Neural progenitor cell (in vitro differentiated cells): ENCODE measurements at regions not wholly inside any gene's neighbourhood (a gene's known extent, or its start where the extent isn't known, plus 50 kb on each side); places are given as distances from the start of the nearest gene placed in this dataset.

ENCODE experiments used
- DNase-seq: peaks from one replicate; pipeline ENCODE4 v3.0.0-alpha.2; 2016; ENCODE audit warnings: low spot score
- H2AFZ ChIP-seq: fragments of 200-600 bp; sonication (generic); replicated peaks from 2 replicates; pipeline ENCODE4 v1.6.1; 2016; ENCODE audit warnings: antibody characterized with exemption
- H3F3A ChIP-seq: fragments of 200-600 bp; sonication (generic); 2 replicates; pipeline ENCODE4 v1.6.1; 2016; ENCODE audit warnings: antibody characterized with exemption, low read depth
- H3K27ac ChIP-seq: fragments of 200-600 bp; sonication (generic); 2 replicates; pipeline ENCODE4 v1.5.1; 2016; ENCODE audit warnings: mild to moderate bottlenecking
- H3K27me3 ChIP-seq: fragments of 200-600 bp; sonication (generic); 2 replicates; pipeline ENCODE4 v1.6.1; 2016; ENCODE audit warnings: mild to moderate bottlenecking, moderate library complexity
- H3K36me3 ChIP-seq: fragments of 200-600 bp; sonication (generic); 2 replicates; pipeline ENCODE4 v1.5.1; 2016
- H3K4me1 ChIP-seq: fragments of 200-600 bp; sonication (generic); 2 replicates; pipeline ENCODE4 v1.6.1; 2016; ENCODE audit warnings: mixed run types
- H3K4me2 ChIP-seq: fragments of 200-600 bp; sonication (generic); 2 replicates; pipeline ENCODE4 v1.6.1; 2016
- H3K4me3 ChIP-seq: fragments of 200-600 bp; sonication (generic); 2 replicates; pipeline ENCODE4 v1.5.1; 2016
- H3K79me2 ChIP-seq: fragments of 200-600 bp; sonication (generic); 2 replicates; pipeline ENCODE4 v1.6.1; 2016; ENCODE audit warnings: low read depth
- H3K9ac ChIP-seq: fragments of 200-600 bp; sonication (generic); 2 replicates; pipeline ENCODE4 v1.6.1; 2016
- H3K9me3 ChIP-seq: fragments of 200-600 bp; sonication (generic); 2 replicates; pipeline ENCODE4 v1.5.1; 2016; ENCODE audit warnings: low read depth
- H4K20me1 ChIP-seq: fragments of 200-600 bp; sonication (generic); 2 replicates; pipeline ENCODE4 v1.6.1; 2016; ENCODE audit warnings: low read depth
- H3K27ac Mint-ChIP-seq: 3 replicates; pipeline ENCODE4 v1.8.0; 2021; ENCODE audit warnings: mixed read lengths
- H3K27me3 Mint-ChIP-seq: 2 replicates; pipeline ENCODE4 v1.8.0; 2022; ENCODE audit warnings: low read depth, mild to moderate bottlenecking, inconsistent platforms, moderate library complexity, mixed read lengths; ENCODE audit not compliant: insufficient read depth
- H3K36me3 Mint-ChIP-seq: 3 replicates; pipeline ENCODE4 v1.8.0; 2021; ENCODE audit warnings: mixed read lengths
- H3K4me1 Mint-ChIP-seq: 3 replicates; pipeline ENCODE4 v1.8.0; 2021; ENCODE audit warnings: mixed read lengths
- H3K4me3 Mint-ChIP-seq: 3 replicates; pipeline ENCODE4 v1.8.0; 2021; ENCODE audit warnings: mild to moderate bottlenecking, moderate library complexity, mixed read lengths
- H3K9me3 Mint-ChIP-seq: 3 replicates; pipeline ENCODE4 v1.8.0; 2020; ENCODE audit warnings: mixed read lengths
- CTCF ChIP-seq: fragments of 200-600 bp; sonication (generic); IDR thresholded peaks from 2 replicates; pipeline ENCODE4 v1.5.1; 2017; ENCODE audit warnings: antibody characterized with exemption, mild to moderate bottlenecking
- EZH2 ChIP-seq: fragments of 200-600 bp; sonication (generic); IDR thresholded peaks from 2 replicates; pipeline ENCODE4 v1.6.1; 2017; ENCODE audit warnings: antibody characterized with exemption, mild to moderate bottlenecking, moderate library complexity
- EZH2phosphoT487 ChIP-seq: fragments of 200-600 bp; sonication (generic); IDR thresholded peaks from 2 replicates; pipeline ENCODE4 v1.6.1; 2017; ENCODE audit warnings: antibody characterized with exemption

- no peaks in the 10 kb centered on the region for H3K9me3 Mint-ChIP-seq
- Histone ChIP-seq H3K36me3 (no peaks in the 10 kb centered on the region), H3K79me2 (no peaks in the 10 kb centered on the region), H4K20me1 (no peaks in the 10 kb centered on the region), H3K27me3 (no peaks in the 10 kb centered on the region), H3K4me2 (no peak overlapping the region), H3K27ac (no peak overlapping the region), H3K4me3 (no peak overlapping the region), H2AFZ (peak overlapping the region; percentile 20), H3F3A (no peaks in the 10 kb centered on the region), H3K9ac (no peak overlapping the region), H3K4me1 (no peaks in the 10 kb centered on the region), H3K9me3 (no peaks in the 10 kb centered on the region)
- H3K36me3 Mint-ChIP-seq: no peaks in the 10 kb centered on the region
- H3K27me3 Mint-ChIP-seq: peaks cover 2% of the 10 kb centered on the region
- H3K27ac Mint-ChIP-seq: no peak overlapping the region
- TF ChIP-seq EZH2phosphoT487 (no peak), CTCF (no peak), EZH2 (no peak)
- DNase-seq: no peak
- H3K4me1 Mint-ChIP-seq: peaks cover 12% of the 10 kb centered on the region
- H3K4me3 Mint-ChIP-seq: no peak overlapping the region
These were observed 383.9 kb upstream of the DCN start for GRCh38 chr12:91566328-91567099.

GRCh38 chr12:91565846-91566245, 383.2 kb upstream of the DCN start:
- H3K4me2 ChIP-seq: no peak overlapping the region

GRCh38 chr12:91565246-91565645, 382.6 kb upstream of the DCN start:
- Histone ChIP-seq H3K9ac (no peak overlapping the region), H4K20me1 (no peaks in the 10 kb centered on the region), H2AFZ (peak overlapping the region; percentile 46), H3K27ac (no peak overlapping the region), H3K9me3 (no peaks in the 10 kb centered on the region), H3K4me2 (no peak overlapping the region), H3K4me1 (no peaks in the 10 kb centered on the region), H3F3A (no peaks in the 10 kb centered on the region), H3K36me3 (no peaks in the 10 kb centered on the region), H3K79me2 (no peaks in the 10 kb centered on the region), H3K4me3 (no peak overlapping the region), H3K27me3 (no peaks in the 10 kb centered on the region)
- Mint-ChIP-seq H3K36me3 (no peaks in the 10 kb centered on the region), H3K27me3 (peaks cover 2% of the 10 kb centered on the region), H3K9me3 (no peaks in the 10 kb centered on the region), H3K27ac (no peak overlapping the region), H3K4me3 (no peak overlapping the region), H3K4me1 (peaks cover 12% of the 10 kb centered on the region)
- no peak for DNase-seq
- TF ChIP-seq CTCF (no peak), EZH2 (no peak), EZH2phosphoT487 (no peak)

More at GRCh38 chr12:91565846-91566245, 383.2 kb upstream of the DCN start:
- Histone ChIP-seq H3K27ac (no peak overlapping the region), H3K79me2 (no peaks in the 10 kb centered on the region), H3K9me3 (no peaks in the 10 kb centered on the region), H3K9ac (no peak overlapping the region), H2AFZ (peak overlapping the region; percentile 46), H3K36me3 (no peaks in the 10 kb centered on the region), H3F3A (no peaks in the 10 kb centered on the region), H3K4me3 (no peak overlapping the region), H3K27me3 (no peaks in the 10 kb centered on the region), H3K4me1 (no peaks in the 10 kb centered on the region), H4K20me1 (no peaks in the 10 kb centered on the region)
- Mint-ChIP-seq H3K27ac (no peak overlapping the region), H3K9me3 (no peaks in the 10 kb centered on the region), H3K27me3 (peaks cover 2% of the 10 kb centered on the region), H3K4me1 (peaks cover 12% of the 10 kb centered on the region), H3K4me3 (no peak overlapping the region), H3K36me3 (no peaks in the 10 kb centered on the region)
- DNase-seq: no peak
- TF ChIP-seq CTCF (no peak), EZH2 (no peak), EZH2phosphoT487 (no peak)
